ENCODE measurements at regions not wholly inside any gene's neighbourhood (a gene's known extent, or its start where the extent isn't known, plus 50 kb on each side); places are given as distances from the start of the nearest gene placed in this dataset.

GRCh38 chr14:101489092-101489760 is 72.1 kb upstream of the DIO3 start:
- TF ChIP-seq CTCF (IDR thresholded peaks at IDR 0.05) = no peak
- Histone ChIP-seq H3K27ac (no peak overlapping the region), H3K36me3 (no peaks in the 10 kb centered on the region), H3K4me3 (no peak overlapping the region), H3K9me3 (no peaks in the 10 kb centered on the region), H3K4me1 (no peaks in the 10 kb centered on the region), H3K27me3 (no peaks in the 10 kb centered on the region)
- DNase-seq = peak; percentile 1
- ATAC-seq = no peak
- intact Hi-C loops (cut with DNase I) = no loop called here

- Histone ChIP-seq H3K27ac (no peak overlapping the region), H3K4me1 (no peaks in the 10 kb centered on the region), H3K9me3 (no peaks in the 10 kb centered on the region), H3K36me3 (no peaks in the 10 kb centered on the region), H3K27me3 (no peaks in the 10 kb centered on the region), H3K4me3 (no peak overlapping the region)
- intact Hi-C loops (cut with DNase I) = no loop called here
- TF ChIP-seq CTCF (IDR thresholded peaks at IDR 0.05) = no peak
- DNase-seq = peak; percentile 15
- no peak for ATAC-seq
Measured at GRCh38 chr14:101490771-101491170, 70.5 kb upstream of the DIO3 start.

- H3K27me3 ChIP-seq = no peaks in the 10 kb centered on the region
- H3K27ac ChIP-seq = no peak overlapping the region
- intact Hi-C loops (cut with DNase I) = no loop called here
- no peaks in the 10 kb centered on the region for H3K9me3 ChIP-seq
- no peak for TF ChIP-seq CTCF (IDR thresholded peaks at IDR 0.05)
- no peaks in the 10 kb centered on the region for H3K4me1 ChIP-seq
- ATAC-seq = no peak
- peak; percentile 30 for DNase-seq
- no peaks in the 10 kb centered on the region for H3K36me3 ChIP-seq
- no peak overlapping the region for H3K4me3 ChIP-seq
Measured at GRCh38 chr14:101491841-101492240, 69.5 kb upstream of the DIO3 start.

GRCh38 chr14:101492716-101493115 is 68.6 kb upstream of the DIO3 start:
- Histone ChIP-seq H3K27me3 (no peaks in the 10 kb centered on the region), H3K27ac (no peak overlapping the region), H3K9me3 (no peaks in the 10 kb centered on the region), H3K36me3 (no peaks in the 10 kb centered on the region), H3K4me1 (no peaks in the 10 kb centered on the region), H3K4me3 (no peak overlapping the region)
- TF ChIP-seq CTCF (IDR thresholded peaks at IDR 0.05) = no peak
- intact Hi-C loops (cut with DNase I) = no loop called here
- no peak for ATAC-seq
- peak; percentile 61 for DNase-seq

- Histone ChIP-seq H3K36me3 (no peaks in the 10 kb centered on the region), H3K27me3 (no peaks in the 10 kb centered on the region), H3K9me3 (no peaks in the 10 kb centered on the region), H3K4me1 (no peaks in the 10 kb centered on the region), H3K4me3 (no peak overlapping the region), H3K27ac (no peak overlapping the region)
- no peak for TF ChIP-seq CTCF (IDR thresholded peaks at IDR 0.05)
- peak; percentile 55 for DNase-seq
- intact Hi-C loops (cut with DNase I) = no loop called here
- ATAC-seq = no peak
Measured at GRCh38 chr14:101494826-101495225, 66.5 kb upstream of the DIO3 start.

GRCh38 chr14:101495284-101495683 is 66.0 kb upstream of the DIO3 start:
- Histone ChIP-seq H3K9me3 (no peaks in the 10 kb centered on the region), H3K4me1 (no peaks in the 10 kb centered on the region), H3K27ac (no peak overlapping the region), H3K4me3 (no peak overlapping the region), H3K36me3 (no peaks in the 10 kb centered on the region), H3K27me3 (no peaks in the 10 kb centered on the region)
- intact Hi-C loops (cut with DNase I) = no loop called here
- peak; percentile 13 for ATAC-seq
- DNase-seq = peak; percentile 28
- no peak for TF ChIP-seq CTCF (IDR thresholded peaks at IDR 0.05)

All from upper lobe of right lung (tissue), 1 donor.